Endothelial cell of umbilical vein (primary cell): ENCODE measurements at regions not wholly inside any gene's neighbourhood (a gene's known extent, or its start where the extent isn't known, plus 50 kb on each side); places are given as distances from the start of the nearest gene placed in this dataset.

ENCODE experiments used
- BruUV-seq: library from RNA; stranded (reverse); fragments of 400-500 nt; replicated peaks from 2 replicates; lab custom pipeline; 2021; lab: Mats Ljungman, UMichigan
- CTCF ChIA-PET: fragments of 300-600, 350-600 bp; sonication (Branson Sonifier 250); formaldehyde crosslinking; loops from one replicate; lab custom pipeline; 2021; ENCODE audit warnings: antibody characterized with exemption, inconsistent platforms; lab: Charles Lee
- POLR2A ChIA-PET: fragments of 300-600, 350-600 bp; sonication (Branson Sonifier 250); formaldehyde crosslinking; loops from one replicate; lab custom pipeline; 2021; ENCODE audit warnings: antibody characterized with exemption, inconsistent platforms; lab: Charles Lee
- DNase-seq: peaks from one replicate; pipeline ENCODE4 v3.0.0-alpha.2; 2011; ENCODE audit warnings: low read depth, low spot score
- FAIRE-seq: peaks from 2 replicates; lab custom pipeline; 2011; peaks lifted over from hg19 to GRCh38; lab: Jason Lieb, UNC
- H2AFZ ChIP-seq: 2 replicates; pipeline ENCODE4 v1.6.0; 2012; ENCODE audit warnings: low read depth, low read length, control low read depth, inconsistent platforms
- H3K27ac ChIP-seq: 2 replicates; pipeline ENCODE4 v1.5.1; 2011; ENCODE audit warnings: low read depth, mild to moderate bottlenecking, control low read depth, low read length, moderate library complexity; ENCODE audit not compliant: insufficient read depth
- H3K27me3 ChIP-seq, 2 experiments: 2 replicates each; pipeline versions ENCODE4 v1.6.0 to v1.6.1; 2011; ENCODE audit warnings: low read length in 2 of 2, mixed read lengths in 1 of 2; ENCODE audit not compliant: control insufficient read depth in 2 of 2, insufficient read depth in 2 of 2
- H3K36me3 ChIP-seq, 2 experiments: 2 replicates in 1 of 2; 3 replicates in 1 of 2; pipeline ENCODE4 v1.5.1; 2011; ENCODE audit warnings: low read length in 2 of 2, mild to moderate bottlenecking in 1 of 2, moderate library complexity in 1 of 2; ENCODE audit not compliant: control insufficient read depth in 2 of 2, insufficient read depth in 2 of 2; ENCODE audit errors: extremely low read depth in 1 of 2
- H3K4me1 ChIP-seq: 3 replicates; pipeline ENCODE4 v1.5.1; 2011; ENCODE audit warnings: mild to moderate bottlenecking, low read length; ENCODE audit not compliant: control insufficient read depth, insufficient read depth; ENCODE audit errors: extremely low read depth
- H3K4me2 ChIP-seq: 2 replicates; pipeline ENCODE4 v1.6.1; 2011; ENCODE audit warnings: low read length, control low read depth, mixed read lengths; ENCODE audit not compliant: insufficient read depth
- H3K4me3 ChIP-seq, 3 experiments: fragments of 200-600 bp in 1 of 3; sonication (generic), shearing (Covaris generic) in 1 of 3; replicated peaks in 1 of 3; 2 replicates each; pipeline ENCODE4 v1.5.1; 2011 to 2016; ENCODE audit warnings: control low read depth in 3 of 3, low read length in 3 of 3, mild to moderate bottlenecking in 2 of 3, inconsistent platforms in 1 of 3, low read depth in 1 of 3, moderate library complexity in 1 of 3; ENCODE audit not compliant: insufficient read depth in 1 of 3
- H3K79me2 ChIP-seq: 2 replicates; pipeline ENCODE4 v1.6.0; 2012; ENCODE audit warnings: low read length, inconsistent platforms; ENCODE audit not compliant: control insufficient read depth, insufficient read depth
- H3K9ac ChIP-seq: replicated peaks from 2 replicates; pipeline ENCODE3; 2011; ENCODE audit warnings: low read length, control low read depth; ENCODE audit not compliant: insufficient read depth; ENCODE audit errors: extremely low read depth
- H3K9me1 ChIP-seq: replicated peaks from 3 replicates; pipeline ENCODE4 v1.6.0; 2011; ENCODE audit warnings: mild to moderate bottlenecking, low read length; ENCODE audit not compliant: control insufficient read depth, insufficient read depth; ENCODE audit errors: extremely low read depth
- H3K9me3 ChIP-seq: replicated peaks from 2 replicates; pipeline ENCODE4 v1.5.1; 2012; ENCODE audit warnings: low read length, inconsistent platforms; ENCODE audit not compliant: control insufficient read depth, insufficient read depth
- H4K20me1 ChIP-seq: replicated peaks from 2 replicates; pipeline ENCODE3; 2011; ENCODE audit warnings: mild to moderate bottlenecking, low read length; ENCODE audit not compliant: control insufficient read depth, insufficient read depth; ENCODE audit errors: extremely low read depth
- EZH2 ChIP-seq: IDR thresholded peaks from 2 replicates; pipeline ENCODE4 v1.6.1; 2012; ENCODE audit warnings: borderline replicate concordance, low read depth, mild to moderate bottlenecking, moderate library complexity, low read length, inconsistent platforms; ENCODE audit not compliant: severe bottlenecking
- FOS ChIP-seq: IDR thresholded peaks from 2 replicates; pipeline ENCODE4 v1.6.1; 2011; ENCODE audit warnings: mild to moderate bottlenecking, low read length, moderate library complexity, borderline replicate concordance; ENCODE audit not compliant: insufficient read depth
- GATA2 ChIP-seq: IDR thresholded peaks from 2 replicates; pipeline ENCODE4 v1.7.0; 2011; ENCODE audit warnings: low read depth, mild to moderate bottlenecking, moderate library complexity, mixed read lengths, low read length; ENCODE audit not compliant: insufficient read length, insufficient read depth
- JUN ChIP-seq: IDR thresholded peaks from 2 replicates; pipeline ENCODE4 v1.6.1; 2011; ENCODE audit warnings: borderline replicate concordance, low read depth; ENCODE audit not compliant: insufficient read length, insufficient read depth
- MAX ChIP-seq: IDR thresholded peaks from 2 replicates; pipeline ENCODE4 v1.6.1; 2011; ENCODE audit not compliant: insufficient read depth, insufficient read length
- MYC ChIP-seq: IDR thresholded peaks from one replicate; pipeline ENCODE4 v1.6.1; 2011; ENCODE audit warnings: mild to moderate bottlenecking, low read depth, low read length
- POLR2A ChIP-seq: IDR thresholded peaks from 2 replicates; pipeline ENCODE4 v1.6.1; 2012; ENCODE audit warnings: low read depth, mild to moderate bottlenecking, control low read depth, low read length
- POLR2AphosphoS5 ChIP-seq: IDR thresholded peaks from 2 replicates; pipeline ENCODE4 v1.6.1; 2012; ENCODE audit warnings: low read depth, mild to moderate bottlenecking, control low read depth, low read length, moderate library complexity; ENCODE audit not compliant: insufficient read depth
- dilution Hi-C: fragments of 300-500 bp; cut with MboI; formaldehyde crosslinking; loops from one replicate; pipeline ENCODE4 v1.15.0; 2019; ENCODE audit warnings: low sequenced_read_pairs; ENCODE audit not compliant: extremely low pct_ligation_motif_present
- intact Hi-C: fragments of 100-400 bp; cut with micrococcal nuclease; formaldehyde crosslinking; loops from one replicate; pipeline ENCODE4 v1.10.0; 2022
- TF ChIP-seq, protein P1 (sequence below), 2 donors: IDR thresholded peaks; 1 replicate in 1 of 2; 2 replicates in 1 of 2; pipeline ENCODE4 v1.5.1; 2011; ENCODE audit warnings: low read length in 2 of 2, mild to moderate bottlenecking in 2 of 2, moderate library complexity in 2 of 2, control low read depth in 1 of 2, inconsistent platforms in 1 of 2, low read depth in 1 of 2; ENCODE audit not compliant: insufficient read depth in 1 of 2; ENCODE audit errors: extremely low read depth in 1 of 2

GRCh38 chr7:57772126-57772924 is 322.3 kb downstream of the ZNF716 start:
- FAIRE-seq (no peak), DNase-seq (no peak)
- Histone ChIP-seq H2AFZ (no peak overlapping the region), H3K4me1 (no peaks in the 10 kb centered on the region), H3K4me3 (no peak overlapping the region), H3K4me2 (no peak overlapping the region), H4K20me1 (no peaks in the 10 kb centered on the region), H3K79me2 (no peaks in the 10 kb centered on the region), H3K27me3 (no peaks in the 10 kb centered on the region), H3K27ac (no peak overlapping the region), H3K9me3 (peaks cover 2% of the 10 kb centered on the region), H3K9ac (no peak overlapping the region), H3K36me3 (no peaks in the 10 kb centered on the region), H3K9me1 (no peaks in the 10 kb centered on the region)
- BruUV-seq, result no TSS peak
- ChIA-PET CTCF (no interaction called here), POLR2A (no interaction called here)
- intact Hi-C loops, result no loop called here
- dilution Hi-C loops, result no loop called here
- no peak for TF ChIP-seq JUN
- no peak for TF ChIP-seq EZH2
- TF ChIP-seq POLR2A, result no peak
- TF ChIP-seq GATA2, result no peak
- TF ChIP-seq MYC, result no peak
- TF ChIP-seq, protein P1, sequence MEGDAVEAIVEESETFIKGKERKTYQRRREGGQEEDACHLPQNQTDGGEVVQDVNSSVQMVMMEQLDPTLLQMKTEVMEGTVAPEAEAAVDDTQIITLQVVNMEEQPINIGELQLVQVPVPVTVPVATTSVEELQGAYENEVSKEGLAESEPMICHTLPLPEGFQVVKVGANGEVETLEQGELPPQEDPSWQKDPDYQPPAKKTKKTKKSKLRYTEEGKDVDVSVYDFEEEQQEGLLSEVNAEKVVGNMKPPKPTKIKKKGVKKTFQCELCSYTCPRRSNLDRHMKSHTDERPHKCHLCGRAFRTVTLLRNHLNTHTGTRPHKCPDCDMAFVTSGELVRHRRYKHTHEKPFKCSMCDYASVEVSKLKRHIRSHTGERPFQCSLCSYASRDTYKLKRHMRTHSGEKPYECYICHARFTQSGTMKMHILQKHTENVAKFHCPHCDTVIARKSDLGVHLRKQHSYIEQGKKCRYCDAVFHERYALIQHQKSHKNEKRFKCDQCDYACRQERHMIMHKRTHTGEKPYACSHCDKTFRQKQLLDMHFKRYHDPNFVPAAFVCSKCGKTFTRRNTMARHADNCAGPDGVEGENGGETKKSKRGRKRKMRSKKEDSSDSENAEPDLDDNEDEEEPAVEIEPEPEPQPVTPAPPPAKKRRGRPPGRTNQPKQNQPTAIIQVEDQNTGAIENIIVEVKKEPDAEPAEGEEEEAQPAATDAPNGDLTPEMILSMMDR (IDR thresholded peaks at IDR 0.05; ENCODE audit: extremely low read depth in 1 of 2, insufficient read depth in 1 of 2, low read depth in 1 of 2, low read length in 2 of 2), result no peak
- no peak for TF ChIP-seq MAX
- TF ChIP-seq POLR2AphosphoS5, result no peak
- TF ChIP-seq FOS, result no peak
